ENCODE measurements at regions not wholly inside any gene's neighbourhood (a gene's known extent, or its start where the extent isn't known, plus 50 kb on each side); places are given as distances from the start of the nearest gene placed in this dataset.

GRCh38 chr1:55413286-55413685 is 198.1 kb upstream of the USP24 start:
- no peak for TF ChIP-seq CTCF (conservative IDR thresholded peaks at IDR 0.05; ENCODE audit: low read depth, low read length)
- TF ChIP-seq EZH2phosphoT487 (IDR thresholded peaks at IDR 0.05; ENCODE audit: borderline replicate concordance, low read length), result no peak
- no peak for TF ChIP-seq EZH2 (IDR thresholded peaks at IDR 0.05; ENCODE audit: low read length, unreplicated experiment)
- CTCF ChIA-PET, result no interaction called here
- no TSS peak for BruUV-seq (replicated peaks)

DNA sequence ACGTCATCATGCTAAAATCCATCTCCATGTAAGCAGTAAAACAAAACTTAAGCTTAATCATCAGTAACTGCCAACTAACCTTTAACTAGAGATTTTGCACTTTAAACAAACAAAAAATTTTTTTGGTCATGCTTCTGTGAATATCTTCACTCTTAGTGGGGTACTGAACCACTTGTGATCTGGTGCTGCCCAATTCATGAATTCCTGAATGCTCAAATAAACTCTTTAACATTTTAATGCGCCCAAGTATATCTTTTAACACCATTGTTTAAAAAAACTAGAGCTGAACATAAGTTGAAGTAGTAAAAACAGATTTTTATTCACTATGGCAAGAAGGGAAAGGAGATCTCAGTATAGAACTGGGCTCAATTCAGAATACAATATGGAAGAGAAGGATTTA is 196.9 kb upstream of the USP24 start:
- no TSS peak for BruUV-seq (replicated peaks)
- CTCF ChIA-PET, result no interaction called here
- ATAC-seq, result no peak

More at GRCh38 chr1:55413286-55413685, 198.1 kb upstream of the USP24 start:
- H3K27me3 ChIP-seq (ENCODE audit: low read length), result no peaks in the 10 kb centered on the region
- no peaks in the 10 kb centered on the region for H3K9me2 ChIP-seq (replicated peaks; ENCODE audit: low read length)
- H3K27ac ChIP-seq (ENCODE audit: low read length), result no peak overlapping the region
- no peak overlapping the region for H3K9ac ChIP-seq (ENCODE audit: low read length)
- H3K79me2 ChIP-seq (ENCODE audit: low read length), result no peaks in the 10 kb centered on the region
- POLR2A ChIA-PET (ENCODE audit: unreplicated experiment), result interaction anchor here (0.6 kb wide), 1 partner anchor 16 kb away, joined by 4 read pairs; no protein-coding TSS in a partner anchor
- H3K36me3 ChIP-seq (ENCODE audit: low read depth, low read length), result no peaks in the 10 kb centered on the region
- no peaks in the 10 kb centered on the region for H3K4me1 ChIP-seq (ENCODE audit: insufficient read depth, low read length)
- H3K4me2 ChIP-seq (ENCODE audit: low read length), result no peak overlapping the region
- DNase-seq (no peak), ATAC-seq (no peak)
- no peaks in the 10 kb centered on the region for H4K20me1 ChIP-seq (ENCODE audit: low read length)
- H3F3A ChIP-seq (ENCODE audit: low read length, unreplicated experiment), result no peaks in the 10 kb centered on the region
- H3K4me3 ChIP-seq (ENCODE audit: low read length), result no peak overlapping the region
- H2AFZ ChIP-seq (ENCODE audit: low read length), result no peak overlapping the region
- intact Hi-C loops (cut with micrococcal nuclease), result no loop called here
- H3K9me3 ChIP-seq (ENCODE audit: low read length), result no peaks in the 10 kb centered on the region

More for the DNA sequence above, 196.9 kb upstream of the USP24 start:
- POLR2A ChIA-PET (ENCODE audit: unreplicated experiment), result interaction anchor here (0.8 kb wide), 1 partner anchor 1349 kb away, joined by 9 read pairs; no protein-coding TSS in a partner anchor
- no peak for DNase-seq
- intact Hi-C loops (cut with micrococcal nuclease), result no loop called here
- no peaks in the 10 kb centered on the region for H4K20me1 ChIP-seq (ENCODE audit: low read length)
- H3K4me3 ChIP-seq (ENCODE audit: low read length), result no peak overlapping the region
- no peaks in the 10 kb centered on the region for H3F3A ChIP-seq (ENCODE audit: low read length, unreplicated experiment)
- no peak overlapping the region for H2AFZ ChIP-seq (ENCODE audit: low read length)
- no peaks in the 10 kb centered on the region for H3K79me2 ChIP-seq (ENCODE audit: low read length)
- no peak overlapping the region for H3K4me2 ChIP-seq (ENCODE audit: low read length)
- TF ChIP-seq EZH2 (IDR thresholded peaks at IDR 0.05; ENCODE audit: low read length, unreplicated experiment) (no peak), EZH2phosphoT487 (IDR thresholded peaks at IDR 0.05; ENCODE audit: borderline replicate concordance, low read length) (no peak), CTCF (conservative IDR thresholded peaks at IDR 0.05; ENCODE audit: low read depth, low read length) (no peak)
- no peaks in the 10 kb centered on the region for H3K9me3 ChIP-seq (ENCODE audit: low read length)
- H3K9ac ChIP-seq (ENCODE audit: low read length), result no peak overlapping the region
- no peaks in the 10 kb centered on the region for H3K9me2 ChIP-seq (replicated peaks; ENCODE audit: low read length)
- H3K4me1 ChIP-seq (ENCODE audit: insufficient read depth, low read length), result no peaks in the 10 kb centered on the region
- H3K27ac ChIP-seq (ENCODE audit: low read length), result no peak overlapping the region
- no peaks in the 10 kb centered on the region for H3K36me3 ChIP-seq (ENCODE audit: low read depth, low read length)
- H3K27me3 ChIP-seq (ENCODE audit: low read length), result no peaks in the 10 kb centered on the region
